HS-5 (cell line): ENCODE measurements at regions not wholly inside any gene's neighbourhood (a gene's known extent, or its start where the extent isn't known, plus 50 kb on each side); places are given as distances from the start of the nearest gene placed in this dataset.

Source experiments
- DNase-seq: peaks from one replicate; pipeline ENCODE4 v3.0.0-alpha.2; 2012; ENCODE audit warnings: low read depth

- no peak for DNase-seq
Observed at GRCh38 chr5:74288448-74289108, 351.9 kb downstream of the ENC1 start.

- no peak for DNase-seq
Observed at GRCh38 chr5:74288038-74288437, 352.5 kb downstream of the ENC1 start.

GRCh38 chr5:74286734-74287695 lies 353.5 kb downstream of the ENC1 start:
- DNase-seq: no peak

GRCh38 chr5:74285675-74286280 lies 354.8 kb downstream of the ENC1 start:
- DNase-seq: no peak

GRCh38 chr5:74282490-74282889 lies 358.0 kb downstream of the ENC1 start:
- no peak for DNase-seq

GRCh38 chr5:74281166-74281565 lies 359.4 kb downstream of the ENC1 start:
- DNase-seq: no peak

- no peak for DNase-seq
Observed at GRCh38 chr5:74280306-74280705, 360.2 kb downstream of the ENC1 start.

- no peak for DNase-seq
Observed at GRCh38 chr5:74279244-74279643, 361.3 kb downstream of the ENC1 start.

GRCh38 chr5:74277418-74277817 lies 363.1 kb downstream of the ENC1 start:
- DNase-seq: no peak

- peak; percentile 8 for DNase-seq
Observed at GRCh38 chr5:74275171-74275992, 365.1 kb downstream of the ENC1 start.

- no peak for DNase-seq
Observed at GRCh38 chr5:74274326-74274725, 366.2 kb downstream of the ENC1 start.

- no peak for DNase-seq
Observed at GRCh38 chr5:74272831-74273451, 367.6 kb downstream of the ENC1 start.

- peak; percentile 29 for DNase-seq
Observed at GRCh38 chr5:74272024-74272775, 368.3 kb downstream of the ENC1 start.

GRCh38 chr5:74268297-74268696 lies 372.2 kb downstream of the ENC1 start:
- no peak for DNase-seq

- no peak for DNase-seq
Observed at GRCh38 chr5:74266836-74267235, 373.7 kb downstream of the ENC1 start.

GRCh38 chr5:74266132-74266531 lies 374.4 kb downstream of the ENC1 start:
- DNase-seq: no peak

GRCh38 chr5:74262544-74263207 lies 377.9 kb downstream of the ENC1 start:
- no peak for DNase-seq

GRCh38 chr5:74261866-74262265 lies 378.7 kb downstream of the ENC1 start:
- no peak for DNase-seq

- DNase-seq: no peak
Observed at GRCh38 chr5:74261421-74261820, 379.1 kb downstream of the ENC1 start.

GRCh38 chr5:74259572-74259971 lies 381.0 kb downstream of the ENC1 start:
- DNase-seq: no peak
